ENCODE measurements at regions not wholly inside any gene's neighbourhood (a gene's known extent, or its start where the extent isn't known, plus 50 kb on each side); places are given as distances from the start of the nearest gene placed in this dataset.
"Not testable (repeated sequence)": the region's sequence is repeated elsewhere in the genome, so short reads cannot be mapped to it uniquely, and the experiment has no call there.

DNA sequence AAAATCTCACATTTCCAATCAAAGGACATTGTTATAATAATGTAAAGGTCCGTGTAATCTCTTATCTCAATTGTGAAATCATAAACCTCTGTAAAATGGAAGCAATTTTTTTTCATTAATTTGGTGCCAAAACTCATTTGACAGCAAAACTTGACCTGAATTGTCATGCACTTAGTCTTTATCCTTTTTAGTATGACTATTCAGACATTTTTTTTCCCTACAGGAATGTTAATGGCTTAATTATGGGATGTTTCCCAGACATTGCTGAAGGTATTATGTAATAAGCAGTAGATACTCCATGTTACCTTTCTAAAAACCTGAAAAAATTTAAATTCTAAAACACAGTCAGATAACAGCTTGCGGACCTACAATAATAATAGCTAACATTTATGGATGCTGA, 228.9 kb downstream of the LHFPL1 start:
- Histone ChIP-seq H3K9me3 (ENCODE audit: control insufficient read depth, insufficient read depth, low read length) (no peaks in the 10 kb centered on the region), H3K27me3 (ENCODE audit: control insufficient read depth, insufficient read depth, low read length) (no peaks in the 10 kb centered on the region), H3K27ac (ENCODE audit: low read depth, low read length) (no peak overlapping the region), H3K4me3 (ENCODE audit: low read depth, low read length) (no peak overlapping the region)
- ChIA-PET POLR2A (no interaction called here), CTCF (no interaction called here)
- TF ChIP-seq, protein P1, sequence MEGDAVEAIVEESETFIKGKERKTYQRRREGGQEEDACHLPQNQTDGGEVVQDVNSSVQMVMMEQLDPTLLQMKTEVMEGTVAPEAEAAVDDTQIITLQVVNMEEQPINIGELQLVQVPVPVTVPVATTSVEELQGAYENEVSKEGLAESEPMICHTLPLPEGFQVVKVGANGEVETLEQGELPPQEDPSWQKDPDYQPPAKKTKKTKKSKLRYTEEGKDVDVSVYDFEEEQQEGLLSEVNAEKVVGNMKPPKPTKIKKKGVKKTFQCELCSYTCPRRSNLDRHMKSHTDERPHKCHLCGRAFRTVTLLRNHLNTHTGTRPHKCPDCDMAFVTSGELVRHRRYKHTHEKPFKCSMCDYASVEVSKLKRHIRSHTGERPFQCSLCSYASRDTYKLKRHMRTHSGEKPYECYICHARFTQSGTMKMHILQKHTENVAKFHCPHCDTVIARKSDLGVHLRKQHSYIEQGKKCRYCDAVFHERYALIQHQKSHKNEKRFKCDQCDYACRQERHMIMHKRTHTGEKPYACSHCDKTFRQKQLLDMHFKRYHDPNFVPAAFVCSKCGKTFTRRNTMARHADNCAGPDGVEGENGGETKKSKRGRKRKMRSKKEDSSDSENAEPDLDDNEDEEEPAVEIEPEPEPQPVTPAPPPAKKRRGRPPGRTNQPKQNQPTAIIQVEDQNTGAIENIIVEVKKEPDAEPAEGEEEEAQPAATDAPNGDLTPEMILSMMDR (IDR thresholded peaks at IDR 0.05; ENCODE audit: low read depth, low read length): no peak
- DNase-seq (ENCODE audit: low read depth, low spot score): no peak

DNA sequence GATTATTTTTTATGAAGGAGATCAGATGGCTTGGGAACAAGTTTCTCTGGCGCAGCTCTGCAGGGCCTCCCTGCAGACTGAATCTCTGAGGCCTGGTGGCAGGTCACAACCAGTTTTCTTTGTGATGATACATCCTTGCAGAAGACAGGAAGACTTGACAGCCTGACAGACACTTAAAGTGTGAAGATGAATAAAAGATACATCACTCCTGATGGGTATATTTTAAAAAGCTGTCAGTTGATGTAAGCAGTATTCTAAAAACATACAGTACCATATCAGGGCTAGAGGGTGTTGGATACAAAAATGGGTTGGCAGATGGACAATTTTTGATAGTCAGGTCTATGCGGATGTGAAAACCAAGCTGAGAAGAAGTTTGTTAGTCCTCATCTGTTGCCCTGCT, 239.5 kb downstream of the LHFPL1 start:
- DNase-seq (ENCODE audit: low read depth, low spot score): no peak
- TF ChIP-seq, protein P1 (IDR thresholded peaks at IDR 0.05; ENCODE audit: low read depth, low read length): no peak
- Histone ChIP-seq H3K27ac (ENCODE audit: low read depth, low read length) (no peak overlapping the region), H3K9me3 (ENCODE audit: control insufficient read depth, insufficient read depth, low read length) (no peaks in the 10 kb centered on the region), H3K27me3 (ENCODE audit: control insufficient read depth, insufficient read depth, low read length) (no peaks in the 10 kb centered on the region), H3K4me3 (ENCODE audit: low read depth, low read length) (no peak overlapping the region)
- ChIA-PET POLR2A (no interaction called here), CTCF (no interaction called here)

DNA sequence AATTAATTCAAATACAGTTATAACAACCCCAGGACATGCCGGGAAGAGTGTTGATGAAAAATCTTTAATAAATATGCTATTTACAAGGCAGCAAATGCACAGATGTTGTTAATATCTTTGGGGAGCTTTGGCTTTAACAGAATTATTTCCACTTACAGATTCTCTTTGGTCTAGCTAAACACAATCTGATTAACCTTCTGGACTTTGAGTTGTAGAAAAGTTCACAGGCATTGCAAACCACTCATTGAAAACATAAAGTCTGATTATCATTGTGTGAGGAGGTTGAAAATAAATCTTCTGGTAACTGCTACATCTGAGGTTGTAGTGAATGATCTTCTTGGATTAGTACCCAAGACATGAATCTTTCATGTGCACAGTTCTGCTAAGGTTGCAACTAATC, 255.6 kb downstream of the LHFPL1 start:
- no peak for DNase-seq (ENCODE audit: low read depth, low spot score)
- POLR2A ChIA-PET: no interaction called here
- Histone ChIP-seq H3K9me3 (ENCODE audit: control insufficient read depth, insufficient read depth, low read length) (no peaks in the 10 kb centered on the region), H3K4me3 (ENCODE audit: low read depth, low read length) (no peak overlapping the region), H3K27me3 (ENCODE audit: control insufficient read depth, insufficient read depth, low read length) (no peaks in the 10 kb centered on the region), H3K27ac (ENCODE audit: low read depth, low read length) (no peak overlapping the region)
- TF ChIP-seq, protein P1 (IDR thresholded peaks at IDR 0.05; ENCODE audit: low read depth, low read length): no peak
- CTCF ChIA-PET: no interaction called here

DNA sequence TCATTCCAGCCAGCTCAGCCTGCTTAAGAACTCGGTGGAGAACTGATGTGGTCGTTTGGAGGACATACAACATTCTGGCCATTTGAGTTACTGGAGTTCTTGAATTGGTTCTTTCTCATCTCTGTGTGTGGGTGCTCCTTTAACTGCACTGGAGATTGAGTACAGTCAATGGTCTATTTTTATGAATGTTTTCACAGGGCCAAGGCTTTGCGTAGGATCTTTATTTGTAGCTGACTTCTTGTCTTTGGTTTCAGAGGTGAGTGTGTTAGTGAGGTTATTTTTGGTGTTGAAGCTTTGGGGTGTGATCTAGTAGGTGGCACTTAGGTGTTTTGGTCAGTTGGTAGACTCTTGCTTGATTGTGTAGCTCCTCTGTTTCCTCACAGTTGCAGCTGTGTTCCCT, 288.4 kb downstream of the LHFPL1 start:
- H3K4me3 ChIP-seq (ENCODE audit: low read depth, low read length): no peak overlapping the region
- no peaks in the 10 kb centered on the region for H3K27me3 ChIP-seq (ENCODE audit: control insufficient read depth, insufficient read depth, low read length)
- no peak for DNase-seq (ENCODE audit: low read depth, low spot score)
- CTCF ChIA-PET: no interaction called here
- H3K9me3 ChIP-seq (ENCODE audit: control insufficient read depth, insufficient read depth, low read length): no peaks in the 10 kb centered on the region
- TF ChIP-seq, protein P1 (IDR thresholded peaks at IDR 0.05; ENCODE audit: low read depth, low read length): no peak
- H3K27ac ChIP-seq (ENCODE audit: low read depth, low read length): no peak overlapping the region
- POLR2A ChIA-PET: no interaction called here

DNA sequence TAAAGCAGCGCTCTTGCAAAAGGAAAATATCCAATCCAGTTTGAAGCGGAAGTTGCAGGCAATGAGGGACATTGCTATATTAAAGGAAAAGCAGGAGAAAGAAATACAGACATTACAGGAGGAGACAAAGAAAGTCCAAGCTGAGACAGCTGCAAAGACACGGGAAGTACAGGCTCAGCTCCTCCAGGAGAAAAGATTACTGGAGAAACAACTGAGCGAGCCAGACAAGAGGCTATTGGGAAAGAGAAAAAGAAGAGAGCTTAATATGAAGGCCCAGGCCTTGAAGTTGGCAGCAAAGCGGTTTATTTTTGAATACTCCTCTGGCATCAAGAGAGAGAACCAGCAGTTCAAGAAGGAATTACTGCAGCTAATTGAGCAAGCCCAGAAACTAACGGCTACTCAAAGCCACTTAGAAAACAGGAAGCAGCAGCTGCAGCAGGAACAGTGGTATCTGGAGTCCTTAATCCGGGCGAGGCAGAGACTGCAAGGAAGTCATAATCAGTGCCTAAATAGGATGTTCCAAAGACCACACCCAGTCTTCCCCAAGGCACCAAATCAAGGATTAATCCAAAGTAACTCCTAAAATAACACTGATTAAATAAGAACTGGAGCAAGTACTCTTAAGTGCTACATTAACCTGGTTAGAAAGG, 298.0 kb downstream of the LHFPL1 start:
- H3K9me3 ChIP-seq (ENCODE audit: control insufficient read depth, insufficient read depth, low read length); H3K27me3 ChIP-seq (ENCODE audit: control insufficient read depth, insufficient read depth, low read length); DNase-seq (ENCODE audit: low read depth, low spot score); POLR2A ChIA-PET; H3K27ac ChIP-seq (ENCODE audit: low read depth, low read length); CTCF ChIA-PET; H3K4me3 ChIP-seq (ENCODE audit: low read depth, low read length): not testable (repeated sequence)
